ENCODE measurements at regions not wholly inside any gene's neighbourhood (a gene's known extent, or its start where the extent isn't known, plus 50 kb on each side); places are given as distances from the start of the nearest gene placed in this dataset.

DNA sequence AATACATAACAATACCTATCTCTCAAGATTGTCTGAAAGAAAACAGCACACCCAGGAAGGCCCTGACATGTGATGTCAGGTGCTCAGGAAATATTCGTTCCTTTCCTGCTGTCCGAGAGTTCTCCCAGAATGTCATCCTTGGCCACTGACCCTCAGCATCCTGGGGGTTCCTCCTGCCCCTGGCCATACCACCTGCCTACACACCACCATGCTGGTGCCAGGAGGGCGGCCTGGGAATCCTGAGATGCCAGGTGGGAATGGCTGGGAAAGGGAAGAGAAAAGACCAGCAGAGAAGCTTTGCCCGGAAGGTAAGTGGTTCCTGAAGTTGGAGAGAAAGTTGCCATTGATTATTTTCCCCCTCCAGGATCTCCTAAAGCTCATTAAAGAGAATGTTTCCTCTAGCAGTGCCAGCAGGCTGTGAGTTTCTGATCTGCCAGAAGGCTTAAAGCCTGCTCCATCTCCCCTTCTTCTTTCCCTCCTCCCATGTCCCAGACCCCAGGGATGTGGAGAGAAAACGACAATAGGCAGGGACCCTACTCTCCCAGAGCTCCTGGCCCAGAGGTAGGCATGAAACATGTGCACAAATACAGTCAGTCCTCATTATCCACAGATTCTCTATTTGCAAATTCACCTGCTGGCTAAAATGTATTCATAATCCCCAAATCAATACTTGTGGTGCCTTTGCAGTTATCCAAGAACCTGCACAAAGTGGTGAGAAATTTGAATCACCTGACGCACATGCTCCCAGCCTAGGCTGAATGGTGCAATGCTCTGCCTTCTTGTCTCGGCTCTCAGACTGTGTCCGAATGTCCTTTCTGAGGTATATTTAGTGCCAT is 147.1 kb upstream of the MYCN start:
- TF ChIP-seq, protein P1, sequence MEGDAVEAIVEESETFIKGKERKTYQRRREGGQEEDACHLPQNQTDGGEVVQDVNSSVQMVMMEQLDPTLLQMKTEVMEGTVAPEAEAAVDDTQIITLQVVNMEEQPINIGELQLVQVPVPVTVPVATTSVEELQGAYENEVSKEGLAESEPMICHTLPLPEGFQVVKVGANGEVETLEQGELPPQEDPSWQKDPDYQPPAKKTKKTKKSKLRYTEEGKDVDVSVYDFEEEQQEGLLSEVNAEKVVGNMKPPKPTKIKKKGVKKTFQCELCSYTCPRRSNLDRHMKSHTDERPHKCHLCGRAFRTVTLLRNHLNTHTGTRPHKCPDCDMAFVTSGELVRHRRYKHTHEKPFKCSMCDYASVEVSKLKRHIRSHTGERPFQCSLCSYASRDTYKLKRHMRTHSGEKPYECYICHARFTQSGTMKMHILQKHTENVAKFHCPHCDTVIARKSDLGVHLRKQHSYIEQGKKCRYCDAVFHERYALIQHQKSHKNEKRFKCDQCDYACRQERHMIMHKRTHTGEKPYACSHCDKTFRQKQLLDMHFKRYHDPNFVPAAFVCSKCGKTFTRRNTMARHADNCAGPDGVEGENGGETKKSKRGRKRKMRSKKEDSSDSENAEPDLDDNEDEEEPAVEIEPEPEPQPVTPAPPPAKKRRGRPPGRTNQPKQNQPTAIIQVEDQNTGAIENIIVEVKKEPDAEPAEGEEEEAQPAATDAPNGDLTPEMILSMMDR (conservative IDR thresholded peaks at IDR 0.05 in 1 of 2, IDR thresholded peaks at IDR 0.05 in 1 of 2; ENCODE audit: low read depth in 1 of 2, low read length in 2 of 2), result no peak
- TF ChIP-seq EZH2 (IDR thresholded peaks at IDR 0.05; ENCODE audit: low read length, missing control alignments), result no peak
